ENCODE measurements at regions not wholly inside any gene's neighbourhood (a gene's known extent, or its start where the extent isn't known, plus 50 kb on each side); places are given as distances from the start of the nearest gene placed in this dataset.
A peak's percentile ranks its signal among the peaks of the same experiment; 100 is the strongest.
"Not testable (repeated sequence)": the region's sequence is repeated elsewhere in the genome, so short reads cannot be mapped to it uniquely, and the experiment has no call there.

GRCh38 chr15:56568466-56569167 lies 103.7 kb upstream of the MNS1 start:
- DNase-seq (ENCODE audit: low read depth) = no peak

DNA sequence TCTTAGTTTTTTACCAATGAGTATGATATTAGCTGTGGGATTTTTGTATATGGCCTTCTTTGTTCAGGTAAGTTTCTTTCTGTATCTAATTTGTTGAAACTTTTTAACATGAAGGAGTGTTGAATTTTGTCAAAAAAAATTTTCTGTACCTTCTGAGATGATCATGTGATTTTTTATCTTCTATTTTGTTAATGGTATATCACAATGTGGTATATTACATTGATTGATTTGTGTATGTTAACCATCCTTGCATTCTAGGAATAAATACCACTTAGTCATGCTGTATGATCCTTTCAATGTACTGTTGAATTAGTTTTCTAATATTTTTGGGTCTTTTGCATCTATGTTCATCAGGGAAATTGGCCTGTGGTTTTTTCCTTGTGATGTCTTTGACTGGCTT lies 92.5 kb upstream of the MNS1 start:
- no peak for DNase-seq (ENCODE audit: low read depth)

- no peak for DNase-seq (ENCODE audit: low read depth)
Observed at GRCh38 chr15:56553486-56553885, 88.5 kb upstream of the MNS1 start.

GRCh38 chr15:56552659-56553058 lies 87.7 kb upstream of the MNS1 start:
- no peak for DNase-seq (ENCODE audit: low read depth)

DNA sequence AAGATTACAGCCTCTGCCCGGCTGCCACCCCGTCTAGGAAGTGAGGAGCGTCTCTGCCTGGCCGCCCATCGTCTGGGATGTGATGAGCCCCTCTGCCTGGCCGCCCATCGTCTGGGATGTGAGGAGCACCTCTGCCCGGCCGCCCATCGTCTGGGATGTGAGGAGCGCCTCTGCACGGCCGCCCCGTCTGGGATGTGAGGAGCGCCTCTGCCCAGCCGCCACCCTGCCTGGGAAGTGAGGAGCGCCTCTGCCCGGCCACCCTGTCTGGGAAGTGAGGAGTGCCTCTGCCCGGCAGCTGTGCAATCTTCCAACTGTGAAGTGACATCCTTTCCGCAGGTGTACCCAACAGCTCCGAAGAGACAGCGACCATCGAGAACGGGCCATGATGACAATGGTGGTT lies 75.6 kb upstream of the MNS1 start:
- not testable (repeated sequence) for DNase-seq (ENCODE audit: low read depth)

- not testable (repeated sequence) for DNase-seq (ENCODE audit: low read depth)
Observed at GRCh38 chr15:56540157-56540556, 75.2 kb upstream of the MNS1 start.

DNA sequence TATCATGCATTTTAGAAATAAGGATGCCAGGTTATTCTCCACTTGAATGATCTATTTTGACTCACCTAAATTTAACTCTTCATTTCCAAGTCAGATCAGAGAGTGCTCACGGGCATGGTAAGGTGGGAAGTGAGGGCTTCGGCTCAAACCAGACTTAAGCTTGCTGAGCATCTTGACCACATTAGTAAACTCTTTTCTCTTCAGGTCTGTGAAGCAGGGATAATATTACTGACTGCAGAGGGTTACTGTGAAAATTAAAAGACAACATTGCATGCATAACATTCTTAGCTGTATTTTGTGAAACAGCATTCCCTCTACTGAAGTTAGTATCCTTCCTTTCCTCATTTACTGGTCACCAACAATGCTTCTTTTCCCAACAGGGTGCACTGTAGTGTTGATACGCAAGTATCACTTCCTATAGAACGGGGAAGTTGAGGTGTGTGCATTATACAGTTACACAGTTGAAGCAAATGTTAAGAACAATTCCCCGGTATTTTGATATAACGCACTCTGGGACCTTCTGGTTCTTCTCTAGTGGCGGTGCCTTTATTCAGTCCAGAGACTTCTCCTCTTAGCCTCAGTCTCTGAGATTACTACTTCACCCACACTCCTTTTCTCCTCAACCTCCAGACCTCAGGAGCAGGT lies 74.1 kb upstream of the MNS1 start:
- no peak for DNase-seq (ENCODE audit: low read depth)

DNA sequence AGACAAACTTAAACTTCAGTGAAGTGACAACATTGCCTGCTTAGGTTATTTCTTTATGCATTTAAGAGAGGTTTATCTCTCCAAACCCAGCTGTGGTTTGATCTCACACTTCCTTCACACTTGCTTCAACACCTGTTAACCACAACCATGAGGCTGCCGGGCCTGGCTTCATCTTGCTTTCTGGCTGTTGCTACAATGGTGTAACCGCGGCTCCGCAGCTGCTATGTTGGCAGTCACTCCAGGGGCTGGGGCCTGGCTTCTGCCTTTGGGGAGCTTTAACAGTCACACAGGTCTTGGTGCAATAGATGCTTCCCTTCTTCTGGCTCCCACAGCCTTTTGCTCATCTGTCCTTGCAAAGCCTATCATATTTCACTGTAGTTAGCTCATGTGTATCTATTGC lies 72.9 kb upstream of the MNS1 start:
- peak; percentile 4 for DNase-seq (ENCODE audit: low read depth)

DNA sequence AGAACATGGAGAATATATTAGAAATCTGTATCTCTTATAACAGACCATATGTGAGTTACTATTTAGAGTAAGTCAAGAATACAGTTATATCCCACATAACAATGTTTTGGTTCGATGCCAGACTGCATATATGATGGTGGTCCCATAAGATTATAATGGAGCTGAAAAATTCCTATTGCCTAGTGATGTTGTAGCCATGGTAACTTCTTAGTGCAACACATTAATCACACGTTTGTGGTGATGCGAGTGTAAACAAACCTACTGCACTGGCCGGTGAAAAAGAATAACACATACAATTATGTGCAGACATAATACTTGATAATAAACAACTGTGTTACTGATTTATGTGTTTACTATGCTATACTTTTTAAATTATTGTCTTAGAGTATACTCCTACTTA lies 69.8 kb upstream of the MNS1 start:
- no peak for DNase-seq (ENCODE audit: low read depth)

- DNase-seq (ENCODE audit: low read depth) = no peak
Observed at GRCh38 chr15:56533731-56534403, 68.9 kb upstream of the MNS1 start.

DNA sequence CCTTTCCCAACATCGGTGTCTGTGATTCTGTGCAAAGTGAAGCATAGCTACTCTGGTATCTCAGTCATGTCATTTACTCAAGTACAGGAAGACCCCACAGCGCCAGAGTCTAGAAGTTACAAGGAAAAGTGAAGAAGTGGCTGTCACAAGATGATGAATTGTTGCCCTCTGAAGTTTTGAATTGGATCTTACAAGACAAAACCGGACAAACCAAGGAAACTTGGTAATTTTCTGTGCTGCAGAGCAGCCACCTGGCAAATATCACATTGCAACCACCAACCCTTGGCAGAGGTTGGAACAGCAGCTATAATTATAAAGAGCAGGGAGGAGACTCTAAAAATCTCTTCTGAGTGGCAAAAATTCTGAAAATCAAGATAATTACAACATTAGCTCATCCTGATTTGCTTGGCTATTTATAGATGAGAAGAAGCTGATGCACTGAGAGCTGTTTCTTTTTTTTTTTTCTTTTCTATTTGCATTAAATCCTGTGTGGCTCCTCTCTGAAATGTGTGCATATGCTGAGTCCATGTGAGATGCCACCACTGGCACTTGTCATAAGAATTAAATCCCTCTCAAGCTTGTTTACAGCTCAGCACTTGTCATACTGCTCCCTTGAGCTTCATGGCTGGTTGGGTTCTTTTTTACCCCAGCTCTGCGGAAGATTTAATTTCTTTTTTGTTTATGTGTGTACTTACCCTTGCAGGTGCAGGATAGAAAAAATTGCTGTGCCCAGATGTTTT lies 68.0 kb upstream of the MNS1 start:
- DNase-seq (ENCODE audit: low read depth) = no peak

- DNase-seq (ENCODE audit: low read depth) = no peak
Observed at GRCh38 chr15:56530157-56530556, 65.2 kb upstream of the MNS1 start.

- no peak for DNase-seq (ENCODE audit: low read depth)
Observed at GRCh38 chr15:56528136-56528535, 63.2 kb upstream of the MNS1 start.

- DNase-seq (ENCODE audit: low read depth) = no peak
Observed at GRCh38 chr15:56524915-56525314, 60.0 kb upstream of the MNS1 start.

DNA sequence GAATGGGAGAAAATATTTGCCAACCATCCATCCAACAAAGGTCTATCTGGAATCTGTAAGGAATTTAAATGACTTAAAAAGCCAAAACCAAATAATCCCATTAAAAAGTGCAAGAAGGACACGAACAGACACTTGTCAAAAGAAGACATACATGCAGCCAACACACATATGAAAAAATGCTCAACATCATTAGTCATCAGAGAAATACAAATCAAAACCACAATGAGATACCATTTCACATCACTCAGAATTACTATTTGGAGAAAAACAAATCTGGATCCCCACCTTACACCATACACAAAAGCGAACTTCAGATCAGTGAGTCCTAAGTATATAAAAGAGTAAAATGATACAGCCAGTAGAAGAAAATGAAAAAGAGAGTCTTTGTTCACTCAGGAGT lies 58.6 kb upstream of the MNS1 start:
- DNase-seq (ENCODE audit: low read depth) = no peak

DNA sequence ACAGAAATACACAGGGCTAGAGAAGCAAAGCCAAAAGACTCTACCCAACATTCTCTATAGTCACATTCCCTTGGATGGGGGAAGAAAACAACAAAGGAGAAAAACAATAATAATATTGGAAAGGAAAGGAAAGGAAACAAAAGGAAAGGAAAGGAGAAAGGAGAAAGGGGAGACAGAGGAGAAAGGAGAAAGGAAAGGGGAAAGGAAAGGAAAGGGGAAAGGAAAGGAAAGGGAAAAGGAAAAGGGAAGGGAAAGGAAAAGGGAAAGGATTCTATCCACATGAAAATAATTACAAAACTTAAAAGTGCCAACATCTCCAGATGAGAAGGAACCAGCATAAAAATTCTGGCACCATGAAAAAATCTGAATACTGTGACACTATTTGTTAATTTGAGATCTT lies 54.1 kb upstream of the MNS1 start:
- DNase-seq (ENCODE audit: low read depth) = no peak

Measured in stimulated activated CD8-positive, alpha-beta memory T cell treated with anti-CD3 and anti-CD28 coated beads, Interleukin-12 subunit alpha, Interleukin-12 subunit beta, amount 100 ng/mL, for 1 hour (primary cell).